GM19043 (cell line): ENCODE measurements at regions not wholly inside any gene's neighbourhood (a gene's known extent, or its start where the extent isn't known, plus 50 kb on each side); places are given as distances from the start of the nearest gene placed in this dataset.

Source experiments
- ATAC-seq: cut with Tn5 transposase; IDR thresholded peaks from one replicate; pipeline ENCODE4 v1.9.1; 2021; ENCODE audit warnings: low read depth; ENCODE audit not compliant: unreplicated experiment

GRCh38 chr1:164953098-164953497 is 394.1 kb downstream of the PBX1 start:
- ATAC-seq: no peak

GRCh38 chr1:164951508-164951907 is 392.5 kb downstream of the PBX1 start:
- ATAC-seq: no peak

- ATAC-seq: no peak
Observed at GRCh38 chr1:164950541-164950986, 391.6 kb downstream of the PBX1 start.

- no peak for ATAC-seq
Observed at GRCh38 chr1:164949771-164950471, 390.9 kb downstream of the PBX1 start.

- ATAC-seq: no peak
Observed at GRCh38 chr1:164948101-164948500, 389.1 kb downstream of the PBX1 start.

GRCh38 chr1:164937291-164937690 is 378.3 kb downstream of the PBX1 start:
- no peak for ATAC-seq

GRCh38 chr1:164932580-164932979 is 373.6 kb downstream of the PBX1 start:
- no peak for ATAC-seq

- no peak for ATAC-seq
Observed at GRCh38 chr1:164930833-164931232, 371.8 kb downstream of the PBX1 start.

GRCh38 chr1:164930241-164930640 is 371.3 kb downstream of the PBX1 start:
- no peak for ATAC-seq

GRCh38 chr1:164928232-164928812 is 369.3 kb downstream of the PBX1 start:
- no peak for ATAC-seq

- ATAC-seq: no peak
Observed at GRCh38 chr1:164926107-164926506, 367.1 kb downstream of the PBX1 start.

GRCh38 chr1:164922585-164922984 is 363.6 kb downstream of the PBX1 start:
- no peak for ATAC-seq

- no peak for ATAC-seq
Observed at GRCh38 chr1:164921493-164921892, 362.5 kb downstream of the PBX1 start.

- ATAC-seq: no peak
Observed at GRCh38 chr1:164918140-164918539, 359.2 kb downstream of the PBX1 start.

- ATAC-seq: no peak
Observed at GRCh38 chr1:164914208-164914607, 355.2 kb downstream of the PBX1 start.

- no peak for ATAC-seq
Observed at GRCh38 chr1:164912290-164912689, 353.3 kb downstream of the PBX1 start.

GRCh38 chr1:164910671-164911070 is 351.7 kb downstream of the PBX1 start:
- no peak for ATAC-seq

GRCh38 chr1:164907666-164908065 is 348.7 kb downstream of the PBX1 start:
- no peak for ATAC-seq

GRCh38 chr1:164905869-164906268 is 346.9 kb downstream of the PBX1 start:
- ATAC-seq: no peak

- no peak for ATAC-seq
Observed at GRCh38 chr1:164902491-164902890, 343.5 kb downstream of the PBX1 start.
